Gastrocnemius medialis (tissue), 4 donors: ENCODE measurements at regions not wholly inside any gene's neighbourhood (a gene's known extent, or its start where the extent isn't known, plus 50 kb on each side); places are given as distances from the start of the nearest gene placed in this dataset.

Experiments
- POLR2A ChIP-seq, 2 donors: fragments of 450-650 bp; IDR thresholded peaks; one replicate each; pipeline ENCODE4 v1.6.1; 2017; ENCODE audit warnings: antibody characterized with exemption in 2 of 2, mild to moderate bottlenecking in 2 of 2, moderate library complexity in 2 of 2
- TF ChIP-seq, protein P1 (sequence below), 5 experiments: fragments of 450-650 bp in 3 of 5; fragments of 200-600 bp in 2 of 5; sonication (generic) in 2 of 5; IDR thresholded peaks in 4 of 5; conservative IDR thresholded peaks in 1 of 5; 1 replicate in 4 of 5; 2 replicates in 1 of 5; pipeline ENCODE4 v1.5.1; 2016 to 2019; ENCODE audit warnings: antibody characterized with exemption in 5 of 5, mild to moderate bottlenecking in 3 of 5, moderate library complexity in 3 of 5

DNA sequence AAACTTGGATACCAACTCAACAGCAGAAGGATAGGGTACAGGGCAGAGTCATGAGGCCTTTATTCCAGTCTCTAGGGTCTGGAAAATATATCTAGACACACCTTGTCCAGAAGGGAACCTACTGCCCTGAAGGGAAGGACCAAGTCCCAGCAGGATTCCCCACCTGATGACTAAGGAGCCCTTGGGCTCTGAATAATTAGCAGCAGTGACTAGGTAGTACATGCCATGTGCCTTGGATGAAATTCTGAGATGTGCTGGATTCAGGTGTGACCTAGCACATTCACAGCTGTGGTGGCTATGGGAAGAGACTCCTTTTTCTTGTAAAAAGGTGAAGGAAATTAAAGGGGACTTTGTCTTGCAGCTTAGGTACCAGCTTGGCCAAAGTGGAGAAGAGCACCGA is 364.3 kb upstream of the PTCHD4 start:
- TF ChIP-seq POLR2A (IDR thresholded peaks at IDR 0.05) = no peak
- TF ChIP-seq, protein P1, sequence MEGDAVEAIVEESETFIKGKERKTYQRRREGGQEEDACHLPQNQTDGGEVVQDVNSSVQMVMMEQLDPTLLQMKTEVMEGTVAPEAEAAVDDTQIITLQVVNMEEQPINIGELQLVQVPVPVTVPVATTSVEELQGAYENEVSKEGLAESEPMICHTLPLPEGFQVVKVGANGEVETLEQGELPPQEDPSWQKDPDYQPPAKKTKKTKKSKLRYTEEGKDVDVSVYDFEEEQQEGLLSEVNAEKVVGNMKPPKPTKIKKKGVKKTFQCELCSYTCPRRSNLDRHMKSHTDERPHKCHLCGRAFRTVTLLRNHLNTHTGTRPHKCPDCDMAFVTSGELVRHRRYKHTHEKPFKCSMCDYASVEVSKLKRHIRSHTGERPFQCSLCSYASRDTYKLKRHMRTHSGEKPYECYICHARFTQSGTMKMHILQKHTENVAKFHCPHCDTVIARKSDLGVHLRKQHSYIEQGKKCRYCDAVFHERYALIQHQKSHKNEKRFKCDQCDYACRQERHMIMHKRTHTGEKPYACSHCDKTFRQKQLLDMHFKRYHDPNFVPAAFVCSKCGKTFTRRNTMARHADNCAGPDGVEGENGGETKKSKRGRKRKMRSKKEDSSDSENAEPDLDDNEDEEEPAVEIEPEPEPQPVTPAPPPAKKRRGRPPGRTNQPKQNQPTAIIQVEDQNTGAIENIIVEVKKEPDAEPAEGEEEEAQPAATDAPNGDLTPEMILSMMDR (IDR thresholded peaks at IDR 0.05 in 4 of 5, conservative IDR thresholded peaks at IDR 0.05 in 1 of 5) = no peak
